HCT116 (cell line): ENCODE measurements at regions not wholly inside any gene's neighbourhood (a gene's known extent, or its start where the extent isn't known, plus 50 kb on each side); places are given as distances from the start of the nearest gene placed in this dataset.

Experiments
- ATAC-seq: fragments of 200-7000 bp; cut with Tn5 transposase; 2 replicates; pipeline ENCODE4 v1.9.1; 2020; ENCODE audit warnings: mild to moderate bottlenecking, moderate library complexity
- BruUV-seq: library from RNA; stranded (reverse); fragments of 400-500 nt; replicated peaks from 2 replicates; lab custom pipeline; 2021; lab: Mats Ljungman, UMichigan
- CTCF ChIA-PET: fragments of 300-600 bp; sonication (Branson Sonifier 250); formaldehyde crosslinking; loops from one replicate; lab custom pipeline; 2021; ENCODE audit warnings: antibody characterized with exemption; lab: Charles Lee
- POLR2A ChIA-PET: fragments of 300-600, 350-600 bp; sonication (Branson Sonifier 250); formaldehyde crosslinking; loops from one replicate; lab custom pipeline; 2021; ENCODE audit warnings: antibody characterized with exemption; lab: Charles Lee
- RAD21 ChIA-PET, 2 experiments: fragments of 300-600 bp; sonication (Branson Sonifier 250); formaldehyde crosslinking; loops; one replicate each; lab custom pipeline; 2023; ENCODE audit warnings: low total read pairs in 2 of 2; ENCODE audit not compliant: uncharacterized antibody in 2 of 2, unreplicated experiment in 2 of 2, low non-redundant PET in 1 of 2; lab: Charles Lee
- DNase-seq: peaks from one replicate; pipeline ENCODE4 v3.0.0-alpha.2; 2010; ENCODE audit warnings: low read depth, low spot score
- H2AFZ ChIP-seq: fragments of 200-600 bp; shearing (Covaris generic), sonication (generic); 2 replicates; pipeline ENCODE4 v1.6.1; 2017; ENCODE audit warnings: low read depth, mixed run types, mixed read lengths, antibody characterized with exemption, low read length; ENCODE audit not compliant: poor library complexity, severe bottlenecking
- H3K27ac ChIP-seq: 2 replicates; pipeline ENCODE4 v1.5.1; 2012; ENCODE audit warnings: low read depth, low read length
- H3K27me3 ChIP-seq: fragments of 200-600 bp; sonication (generic); 2 replicates; pipeline ENCODE4 v1.6.1; 2016; ENCODE audit warnings: mixed run types, low read length, mixed read lengths; ENCODE audit not compliant: insufficient read depth
- H3K36me3 ChIP-seq, 2 experiments: fragments of 200-500 bp in 1 of 2; fragments of 200-600 bp in 1 of 2; sonication (Bioruptor generic) in 1 of 2; sonication (generic) in 1 of 2; 2 replicates each; pipeline versions ENCODE4 v1.5.1 to v1.6.1; 2014 to 2016; ENCODE audit warnings: low read length in 2 of 2, inconsistent platforms in 1 of 2, mixed read lengths in 1 of 2, mixed run types in 1 of 2; ENCODE audit not compliant: insufficient read depth in 2 of 2, control insufficient read depth in 1 of 2
- H3K4me1 ChIP-seq, 2 experiments: fragments of 200-600 bp in 1 of 2; sonication (generic) in 1 of 2; 2 replicates each; pipeline versions ENCODE4 v1.5.1 to v1.6.1; 2012 to 2017; ENCODE audit warnings: low read length in 2 of 2, inconsistent platforms in 1 of 2, mild to moderate bottlenecking in 1 of 2, mixed read lengths in 1 of 2, mixed run types in 1 of 2, moderate library complexity in 1 of 2; ENCODE audit not compliant: insufficient read depth in 2 of 2, control insufficient read depth in 1 of 2
- H3K4me2 ChIP-seq: fragments of 200-600 bp; sonication (generic); 2 replicates; pipeline ENCODE4 v1.6.1; 2017; ENCODE audit warnings: mixed run types, low read length, mixed read lengths
- H3K4me3 ChIP-seq, 2 experiments: fragments of 200-600 bp in 1 of 2; sonication (generic) in 1 of 2; replicated peaks in 1 of 2; 2 replicates each; pipeline ENCODE4 v1.5.1; 2011 to 2016; ENCODE audit warnings: low read length in 2 of 2, control low read depth in 1 of 2, low read depth in 1 of 2, mild to moderate bottlenecking in 1 of 2, mixed read lengths in 1 of 2, mixed run types in 1 of 2
- H3K79me2 ChIP-seq: fragments of 200-600 bp; sonication (generic); 2 replicates; pipeline ENCODE4 v1.6.1; 2017; ENCODE audit warnings: mild to moderate bottlenecking, mixed run types, low read length, moderate library complexity, mixed read lengths; ENCODE audit not compliant: insufficient read depth
- H3K9ac ChIP-seq: fragments of 200-600 bp; sonication (generic); 2 replicates; pipeline ENCODE4 v1.6.1; 2016; ENCODE audit warnings: low read length, mixed read lengths
- H3K9me2 ChIP-seq: fragments of 200-600 bp; sonication (generic), shearing (Covaris generic); 2 replicates; pipeline ENCODE4 v1.6.1; 2017; ENCODE audit warnings: mixed run types, mild to moderate bottlenecking, moderate library complexity; ENCODE audit not compliant: insufficient read depth
- H3K9me3 ChIP-seq, 2 experiments: fragments of 200-500 bp in 1 of 2; fragments of 200-600 bp in 1 of 2; sonication (Bioruptor generic) in 1 of 2; sonication (generic) in 1 of 2; 2 replicates each; pipeline ENCODE4 v1.6.1; 2014 to 2017; ENCODE audit warnings: low read length in 2 of 2, mixed read lengths in 2 of 2, inconsistent platforms in 1 of 2, low read depth in 1 of 2, mild to moderate bottlenecking in 1 of 2, mixed run types in 1 of 2, moderate library complexity in 1 of 2; ENCODE audit not compliant: control insufficient read depth in 1 of 2, insufficient read depth in 1 of 2
- H4K20me1 ChIP-seq: fragments of 200-600 bp; sonication (generic), shearing (Covaris generic); 2 replicates; pipeline ENCODE4 v1.6.1; 2017; ENCODE audit warnings: mixed run types, mild to moderate bottlenecking, moderate library complexity; ENCODE audit not compliant: insufficient read depth
- CEBPB ChIP-seq: IDR thresholded peaks from 2 replicates; pipeline ENCODE4 v1.6.1; 2012; ENCODE audit warnings: low read depth
- CTCF ChIP-seq, 3 experiments: fragments of 200-600 bp in 1 of 3; sonication (generic) in 1 of 3; IDR thresholded peaks in 2 of 3; conservative IDR thresholded peaks in 1 of 3; 2 replicates each; pipeline ENCODE4 v1.5.1; 2012 to 2017; ENCODE audit warnings: low read depth in 2 of 3, low read length in 2 of 3, antibody characterized with exemption in 1 of 3, borderline replicate concordance in 1 of 3, control low read depth in 1 of 3, mild to moderate bottlenecking in 1 of 3, mixed read lengths in 1 of 3, mixed run types in 1 of 3, moderate library complexity in 1 of 3; ENCODE audit not compliant: insufficient read depth in 1 of 3
- ELF1 ChIP-seq: IDR thresholded peaks from 2 replicates; pipeline ENCODE4 v1.6.1; 2012; ENCODE audit warnings: low read depth, borderline replicate concordance
- FOSL1 ChIP-seq: IDR thresholded peaks from 2 replicates; pipeline ENCODE4 v1.6.1; 2012; ENCODE audit warnings: low read depth
- POLR2A ChIP-seq: IDR thresholded peaks from 2 replicates; pipeline ENCODE4 v1.7.0; 2011; ENCODE audit warnings: borderline replicate concordance; ENCODE audit not compliant: insufficient read depth, insufficient read length; ENCODE audit errors: extremely low read depth
- POLR2AphosphoS5 ChIP-seq: IDR thresholded peaks from 2 replicates; pipeline ENCODE4 v1.6.1; 2011; ENCODE audit warnings: mild to moderate bottlenecking, low read depth, low read length, moderate library complexity
- RAD21 ChIP-seq: IDR thresholded peaks from 2 replicates; pipeline ENCODE4 v1.6.1; 2012; ENCODE audit warnings: low read depth, mild to moderate bottlenecking
- REST ChIP-seq: IDR thresholded peaks from 2 replicates; pipeline ENCODE4 v1.6.1; 2012; ENCODE audit warnings: low read depth
- SIN3A ChIP-seq: IDR thresholded peaks from 2 replicates; pipeline ENCODE4 v1.6.1; 2012; ENCODE audit warnings: low read depth
- SP1 ChIP-seq: IDR thresholded peaks from 2 replicates; pipeline ENCODE4 v1.6.1; 2012; ENCODE audit warnings: low read depth
- ZFX ChIP-seq: fragments of 450-650 bp; IDR thresholded peaks from 2 replicates; pipeline ENCODE4 v1.6.1; 2017
- intact Hi-C: fragments of 100-400 bp; cut with micrococcal nuclease; formaldehyde crosslinking; loops from 2 replicates; pipeline ENCODE4 v1.10.0; 2022

- CTCF ChIA-PET: no interaction called here
- intact Hi-C loops: no loop called here
Measured at GRCh38 chr1:4072481-4073153, 172.5 kb upstream of the C1orf174 start.

GRCh38 chr1:4075436-4076225, 175.6 kb upstream of the C1orf174 start:
- no peaks in the 10 kb centered on the region for H3K9me3 ChIP-seq
- intact Hi-C loops: no loop called here
- ChIA-PET CTCF (no interaction called here), POLR2A (no interaction called here), RAD21 (no interaction called here)
- TF ChIP-seq CEBPB (no peak), CTCF (IDR thresholded peaks at IDR 0.05 in 2 of 3, conservative IDR thresholded peaks at IDR 0.05 in 1 of 3; ENCODE audit: borderline replicate concordance in 1 of 3, insufficient read depth in 1 of 3, low read depth in 2 of 3, low read length in 2 of 3) (no peak), REST (no peak), POLR2A (no peak), SP1 (no peak), SIN3A (no peak), ZFX (no peak), RAD21 (no peak), ELF1 (no peak), POLR2AphosphoS5 (no peak), FOSL1 (no peak)
- DNase-seq: no peak
- H3K4me1 ChIP-seq: no peaks in the 10 kb centered on the region
- no peaks in the 10 kb centered on the region for H3K9me2 ChIP-seq
- H4K20me1 ChIP-seq: no peaks in the 10 kb centered on the region
- H3K27me3 ChIP-seq: peaks cover 35% of the 10 kb centered on the region; the same call in 1 of the 2 replicates
- H3K9ac ChIP-seq: no peak overlapping the region
- no peaks in the 10 kb centered on the region for H3K79me2 ChIP-seq
- H3K27ac ChIP-seq: no peak overlapping the region
- H3K4me2 ChIP-seq: no peak overlapping the region
- no peak overlapping the region for H2AFZ ChIP-seq
- H3K36me3 ChIP-seq: no peaks in the 10 kb centered on the region
- BruUV-seq: no TSS peak
- ATAC-seq: no peak
- H3K4me3 ChIP-seq: no peak overlapping the region

More at GRCh38 chr1:4072481-4073153, 172.5 kb upstream of the C1orf174 start:
- POLR2A ChIA-PET: no interaction called here
- H3K9me2 ChIP-seq: no peaks in the 10 kb centered on the region
- H3K4me2 ChIP-seq: no peak overlapping the region
- no peaks in the 10 kb centered on the region for H3K4me1 ChIP-seq
- DNase-seq: no peak
- H4K20me1 ChIP-seq: no peaks in the 10 kb centered on the region
- no TSS peak for BruUV-seq
- H3K27ac ChIP-seq: no peak overlapping the region
- no peaks in the 10 kb centered on the region for H3K9me3 ChIP-seq
- H3K36me3 ChIP-seq: no peaks in the 10 kb centered on the region
- no peaks in the 10 kb centered on the region for H3K79me2 ChIP-seq
- RAD21 ChIA-PET: no interaction called here
- H3K27me3 ChIP-seq: peaks cover 44% of the 10 kb centered on the region; the same call in 1 of the 2 replicates
- no peak overlapping the region for H3K9ac ChIP-seq
- no peak overlapping the region for H3K4me3 ChIP-seq
- no peak for TF ChIP-seq POLR2AphosphoS5
- no peak for TF ChIP-seq ZFX
- H2AFZ ChIP-seq: no peak overlapping the region
- no peak for ATAC-seq
